Fibroblast of mammary gland (primary cell): ENCODE measurements at regions not wholly inside any gene's neighbourhood (a gene's known extent, or its start where the extent isn't known, plus 50 kb on each side); places are given as distances from the start of the nearest gene placed in this dataset.

Source experiments
- DNase-seq: peaks from one replicate; pipeline ENCODE4 v3.0.0-alpha.2; 2010; ENCODE audit warnings: low read depth
- H3K4me3 ChIP-seq: 2 replicates; pipeline ENCODE4 v1.5.1; 2011; ENCODE audit warnings: low read depth, mild to moderate bottlenecking, low read length, moderate library complexity; ENCODE audit not compliant: control insufficient read depth
- CTCF ChIP-seq: conservative IDR thresholded peaks from 2 replicates; pipeline ENCODE4 v1.5.1; 2011; ENCODE audit warnings: low read depth, low read length, inconsistent platforms; ENCODE audit not compliant: control insufficient read depth, insufficient read depth

GRCh38 chr3:115478359-115478758, 145.0 kb upstream of the GAP43 start:
- H3K4me3 ChIP-seq: no peak overlapping the region
- DNase-seq: no peak
- no peak for TF ChIP-seq CTCF

- H3K4me3 ChIP-seq: no peak overlapping the region
- no peak for DNase-seq
- no peak for TF ChIP-seq CTCF
These were observed 136.4 kb upstream of the GAP43 start for GRCh38 chr3:115486880-115487279.

- no peak overlapping the region for H3K4me3 ChIP-seq
- DNase-seq: no peak
- no peak for TF ChIP-seq CTCF
These were observed 135.3 kb upstream of the GAP43 start for GRCh38 chr3:115487968-115488367.

GRCh38 chr3:115488409-115488808, 134.9 kb upstream of the GAP43 start:
- no peak for DNase-seq
- no peak for TF ChIP-seq CTCF
- H3K4me3 ChIP-seq: no peak overlapping the region

GRCh38 chr3:115494826-115495225, 128.5 kb upstream of the GAP43 start:
- H3K4me3 ChIP-seq: no peak overlapping the region
- no peak for DNase-seq
- TF ChIP-seq CTCF: no peak

DNA sequence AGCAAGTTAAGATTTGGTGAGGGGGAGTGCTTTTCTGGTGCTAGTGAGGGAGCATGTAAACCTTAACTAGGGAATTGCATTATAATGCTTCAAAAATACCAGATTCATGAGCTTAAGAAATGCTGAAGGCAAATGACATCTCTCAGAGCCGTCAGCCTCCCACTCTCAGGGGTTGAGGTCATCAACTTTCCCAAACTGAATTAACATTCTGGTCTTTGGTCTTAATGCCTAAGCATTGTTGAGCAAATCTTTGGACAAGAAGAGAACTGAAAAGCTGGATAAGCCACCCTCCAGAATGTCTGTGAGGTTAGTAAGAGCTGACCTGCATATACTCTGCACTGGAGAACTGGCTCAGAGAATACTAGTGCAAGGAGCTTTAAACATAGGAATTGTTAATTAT, 124.9 kb upstream of the GAP43 start:
- DNase-seq: no peak
- no peak overlapping the region for H3K4me3 ChIP-seq
- TF ChIP-seq CTCF: no peak

DNA sequence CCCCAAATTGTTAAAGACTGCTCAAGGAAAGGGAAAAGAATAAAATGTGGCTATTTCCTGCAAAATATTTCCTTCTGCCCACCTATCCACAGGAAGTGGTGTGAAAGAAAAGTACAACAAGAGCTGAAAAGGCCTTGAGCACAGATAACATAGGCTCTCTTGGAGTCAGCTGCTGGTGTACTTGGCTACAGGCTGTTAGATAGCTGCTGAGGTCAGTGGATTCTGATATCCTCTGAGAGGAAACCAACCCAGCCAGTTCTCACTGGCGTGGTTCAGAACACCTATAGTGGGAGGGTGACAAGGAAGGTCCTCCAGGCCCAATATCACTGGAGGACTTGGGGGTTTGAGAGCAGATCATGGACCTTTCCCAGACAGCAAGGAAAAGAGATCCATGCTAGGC, 124.4 kb upstream of the GAP43 start:
- TF ChIP-seq CTCF: no peak
- DNase-seq: no peak
- no peak overlapping the region for H3K4me3 ChIP-seq
